ENCODE measurements at regions not wholly inside any gene's neighbourhood (a gene's known extent, or its start where the extent isn't known, plus 50 kb on each side); places are given as distances from the start of the nearest gene placed in this dataset.
"Not testable (repeated sequence)": the region's sequence is repeated elsewhere in the genome, so short reads cannot be mapped to it uniquely, and the experiment has no call there.

GRCh38 chr10:33031171-33031570, 73.1 kb upstream of the ITGB1 start:
- no peak overlapping the region for H3K9ac ChIP-seq (ENCODE audit: insufficient read length, low read depth)
- DNase-seq (ENCODE audit: low read depth, low spot score) = no peak
- no peaks in the 10 kb centered on the region for H3K27me3 ChIP-seq (ENCODE audit: insufficient read depth, insufficient read length)
- H3K4me1 ChIP-seq (ENCODE audit: insufficient read depth, insufficient read length) = no peaks in the 10 kb centered on the region
- H3K4me3 ChIP-seq (ENCODE audit: insufficient read length, low read depth) = no peak overlapping the region
- no peaks in the 10 kb centered on the region for H3K36me3 ChIP-seq (ENCODE audit: insufficient read depth, insufficient read length, low read length)
- TF ChIP-seq YY1 (IDR thresholded peaks at IDR 0.05; ENCODE audit: insufficient read depth, insufficient read length) (no peak), SUZ12 (IDR thresholded peaks at IDR 0.05; ENCODE audit: extremely low read depth, insufficient read depth, insufficient read length) (no peak), ZNF274 (IDR thresholded peaks at IDR 0.05; ENCODE audit: low read depth, low read length) (no peak)
- no peaks in the 10 kb centered on the region for H3K9me3 ChIP-seq (ENCODE audit: insufficient read depth, low read length)

- not testable (repeated sequence) for H3K4me3 ChIP-seq (ENCODE audit: insufficient read length, low read depth); DNase-seq (ENCODE audit: low read depth, low spot score); H3K4me1 ChIP-seq (ENCODE audit: insufficient read depth, insufficient read length); H3K36me3 ChIP-seq (ENCODE audit: insufficient read depth, insufficient read length, low read length); H3K9ac ChIP-seq (ENCODE audit: insufficient read length, low read depth); H3K27me3 ChIP-seq (ENCODE audit: insufficient read depth, insufficient read length); H3K9me3 ChIP-seq (ENCODE audit: insufficient read depth, low read length)
Measured at GRCh38 chr10:33028515-33028914, 70.5 kb upstream of the ITGB1 start.

- no peak for DNase-seq (ENCODE audit: low read depth, low spot score)
- Histone ChIP-seq H3K36me3 (ENCODE audit: insufficient read depth, insufficient read length, low read length) (no peaks in the 10 kb centered on the region), H3K9ac (ENCODE audit: insufficient read length, low read depth) (no peak overlapping the region), H3K27me3 (ENCODE audit: insufficient read depth, insufficient read length) (no peaks in the 10 kb centered on the region), H3K4me3 (ENCODE audit: insufficient read length, low read depth) (no peak overlapping the region), H3K9me3 (ENCODE audit: insufficient read depth, low read length) (no peaks in the 10 kb centered on the region), H3K4me1 (ENCODE audit: insufficient read depth, insufficient read length) (no peaks in the 10 kb centered on the region)
- TF ChIP-seq SUZ12 (IDR thresholded peaks at IDR 0.05; ENCODE audit: extremely low read depth, insufficient read depth, insufficient read length) (no peak), YY1 (IDR thresholded peaks at IDR 0.05; ENCODE audit: insufficient read depth, insufficient read length) (no peak), ZNF274 (IDR thresholded peaks at IDR 0.05; ENCODE audit: low read depth, low read length) (no peak)
Measured at GRCh38 chr10:33027088-33027487, 69.1 kb upstream of the ITGB1 start.

- H3K9ac ChIP-seq (ENCODE audit: insufficient read length, low read depth) = no peak overlapping the region
- H3K27me3 ChIP-seq (ENCODE audit: insufficient read depth, insufficient read length) = no peaks in the 10 kb centered on the region
- H3K4me1 ChIP-seq (ENCODE audit: insufficient read depth, insufficient read length) = no peaks in the 10 kb centered on the region
- no peaks in the 10 kb centered on the region for H3K36me3 ChIP-seq (ENCODE audit: insufficient read depth, insufficient read length, low read length)
- no peaks in the 10 kb centered on the region for H3K9me3 ChIP-seq (ENCODE audit: insufficient read depth, low read length)
- DNase-seq (ENCODE audit: low read depth, low spot score) = no peak
- no peak overlapping the region for H3K4me3 ChIP-seq (ENCODE audit: insufficient read length, low read depth)
- TF ChIP-seq ZNF274 (IDR thresholded peaks at IDR 0.05; ENCODE audit: low read depth, low read length) (no peak), YY1 (IDR thresholded peaks at IDR 0.05; ENCODE audit: insufficient read depth, insufficient read length) (no peak), SUZ12 (IDR thresholded peaks at IDR 0.05; ENCODE audit: extremely low read depth, insufficient read depth, insufficient read length) (no peak)
Measured at GRCh38 chr10:33026422-33026821, 68.4 kb upstream of the ITGB1 start.

GRCh38 chr10:33025910-33026309, 67.9 kb upstream of the ITGB1 start:
- no peaks in the 10 kb centered on the region for H3K36me3 ChIP-seq (ENCODE audit: insufficient read depth, insufficient read length, low read length)
- TF ChIP-seq YY1 (IDR thresholded peaks at IDR 0.05; ENCODE audit: insufficient read depth, insufficient read length) = no peak
- TF ChIP-seq SUZ12 (IDR thresholded peaks at IDR 0.05; ENCODE audit: extremely low read depth, insufficient read depth, insufficient read length) = no peak
- TF ChIP-seq ZNF274 (IDR thresholded peaks at IDR 0.05; ENCODE audit: low read depth, low read length) = no peak
- no peaks in the 10 kb centered on the region for H3K27me3 ChIP-seq (ENCODE audit: insufficient read depth, insufficient read length)
- no peaks in the 10 kb centered on the region for H3K9me3 ChIP-seq (ENCODE audit: insufficient read depth, low read length)
- H3K4me1 ChIP-seq (ENCODE audit: insufficient read depth, insufficient read length) = no peaks in the 10 kb centered on the region
- DNase-seq (ENCODE audit: low read depth, low spot score) = no peak
- no peak overlapping the region for H3K9ac ChIP-seq (ENCODE audit: insufficient read length, low read depth)
- H3K4me3 ChIP-seq (ENCODE audit: insufficient read length, low read depth) = no peak overlapping the region

- TF ChIP-seq SUZ12 (IDR thresholded peaks at IDR 0.05; ENCODE audit: extremely low read depth, insufficient read depth, insufficient read length) (no peak), ZNF274 (IDR thresholded peaks at IDR 0.05; ENCODE audit: low read depth, low read length) (no peak), YY1 (IDR thresholded peaks at IDR 0.05; ENCODE audit: insufficient read depth, insufficient read length) (no peak)
- no peak overlapping the region for H3K9ac ChIP-seq (ENCODE audit: insufficient read length, low read depth)
- H3K4me1 ChIP-seq (ENCODE audit: insufficient read depth, insufficient read length) = no peaks in the 10 kb centered on the region
- H3K9me3 ChIP-seq (ENCODE audit: insufficient read depth, low read length) = no peaks in the 10 kb centered on the region
- H3K27me3 ChIP-seq (ENCODE audit: insufficient read depth, insufficient read length) = no peaks in the 10 kb centered on the region
- DNase-seq (ENCODE audit: low read depth, low spot score) = no peak
- no peak overlapping the region for H3K4me3 ChIP-seq (ENCODE audit: insufficient read length, low read depth)
- H3K36me3 ChIP-seq (ENCODE audit: insufficient read depth, insufficient read length, low read length) = no peaks in the 10 kb centered on the region
Measured at GRCh38 chr10:33025039-33025438, 67.0 kb upstream of the ITGB1 start.

GRCh38 chr10:33022691-33023090, 64.7 kb upstream of the ITGB1 start:
- no peak for TF ChIP-seq ZNF274 (IDR thresholded peaks at IDR 0.05; ENCODE audit: low read depth, low read length)
- TF ChIP-seq YY1 (IDR thresholded peaks at IDR 0.05; ENCODE audit: insufficient read depth, insufficient read length) = no peak
- TF ChIP-seq SUZ12 (IDR thresholded peaks at IDR 0.05; ENCODE audit: extremely low read depth, insufficient read depth, insufficient read length) = no peak
- no peaks in the 10 kb centered on the region for H3K4me1 ChIP-seq (ENCODE audit: insufficient read depth, insufficient read length)
- DNase-seq (ENCODE audit: low read depth, low spot score) = no peak
- no peak overlapping the region for H3K9ac ChIP-seq (ENCODE audit: insufficient read length, low read depth)
- no peaks in the 10 kb centered on the region for H3K9me3 ChIP-seq (ENCODE audit: insufficient read depth, low read length)
- no peaks in the 10 kb centered on the region for H3K27me3 ChIP-seq (ENCODE audit: insufficient read depth, insufficient read length)
- no peaks in the 10 kb centered on the region for H3K36me3 ChIP-seq (ENCODE audit: insufficient read depth, insufficient read length, low read length)
- H3K4me3 ChIP-seq (ENCODE audit: insufficient read length, low read depth) = no peak overlapping the region

- H3K4me3 ChIP-seq (ENCODE audit: insufficient read length, low read depth) = no peak overlapping the region
- no peaks in the 10 kb centered on the region for H3K36me3 ChIP-seq (ENCODE audit: insufficient read depth, insufficient read length, low read length)
- H3K9ac ChIP-seq (ENCODE audit: insufficient read length, low read depth) = no peak overlapping the region
- TF ChIP-seq SUZ12 (IDR thresholded peaks at IDR 0.05; ENCODE audit: extremely low read depth, insufficient read depth, insufficient read length) = no peak
- TF ChIP-seq YY1 (IDR thresholded peaks at IDR 0.05; ENCODE audit: insufficient read depth, insufficient read length) = no peak
- TF ChIP-seq ZNF274 (IDR thresholded peaks at IDR 0.05; ENCODE audit: low read depth, low read length) = no peak
- no peak for DNase-seq (ENCODE audit: low read depth, low spot score)
- H3K9me3 ChIP-seq (ENCODE audit: insufficient read depth, low read length) = no peaks in the 10 kb centered on the region
- no peaks in the 10 kb centered on the region for H3K4me1 ChIP-seq (ENCODE audit: insufficient read depth, insufficient read length)
- H3K27me3 ChIP-seq (ENCODE audit: insufficient read depth, insufficient read length) = no peaks in the 10 kb centered on the region
Measured at GRCh38 chr10:33022090-33022489, 64.1 kb upstream of the ITGB1 start.

Data from NT2/D1 (cell line).